IPS DF 4.7 (cell line): ENCODE measurements at regions not wholly inside any gene's neighbourhood (a gene's known extent, or its start where the extent isn't known, plus 50 kb on each side); places are given as distances from the start of the nearest gene placed in this dataset.

Source experiments
- DNase-seq: peaks from one replicate; pipeline ENCODE4 v3.0.0-alpha.2; 2013; ENCODE audit warnings: low spot score; ENCODE audit errors: extremely low read depth

- DNase-seq = no peak
These were observed 218.2 kb upstream of the FMR1 start for GRCh38 chrX:147693511-147693910.

- DNase-seq = peak; percentile 46
These were observed 212.7 kb upstream of the FMR1 start for GRCh38 chrX:147699061-147699460.

DNA sequence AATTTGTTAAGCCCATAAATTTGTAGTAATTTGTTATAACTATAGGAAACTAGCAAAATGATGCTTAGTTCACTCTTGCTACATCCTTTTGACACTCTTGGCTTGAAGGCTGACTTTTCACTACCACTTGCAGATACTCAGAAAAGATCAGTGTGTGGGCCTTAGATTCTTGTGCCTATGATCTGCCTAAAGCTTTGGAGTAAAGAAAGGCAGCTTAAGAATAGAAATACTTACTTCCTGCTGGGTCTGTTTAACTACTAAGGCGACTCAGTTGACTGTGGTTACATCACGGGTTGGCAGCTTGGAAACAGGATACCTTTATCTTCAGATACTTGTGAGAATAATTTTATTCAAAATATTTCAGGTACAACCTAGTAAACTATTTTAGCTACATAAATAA lies 201.4 kb upstream of the FMR1 start:
- DNase-seq = no peak

DNA sequence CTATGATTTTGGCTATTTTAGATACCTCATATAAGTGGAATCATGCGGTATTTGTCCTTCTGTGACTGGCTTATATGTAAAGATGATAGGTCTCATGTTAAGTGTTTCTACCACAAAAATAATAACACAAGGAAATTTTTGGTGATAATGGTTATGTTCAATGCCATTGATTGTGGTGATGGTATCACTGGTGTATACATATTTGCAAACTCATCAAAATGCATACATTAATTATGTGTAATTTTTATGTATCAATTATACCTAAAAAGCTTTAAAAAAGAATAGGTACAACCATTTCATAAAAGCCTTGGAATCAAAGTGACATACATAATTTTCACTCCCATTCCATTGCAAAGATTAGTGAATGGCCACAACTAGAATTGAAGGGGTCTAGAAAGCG lies 178.3 kb upstream of the FMR1 start:
- no peak for DNase-seq

GRCh38 chrX:147735364-147735763 lies 176.4 kb upstream of the FMR1 start:
- no peak for DNase-seq

DNA sequence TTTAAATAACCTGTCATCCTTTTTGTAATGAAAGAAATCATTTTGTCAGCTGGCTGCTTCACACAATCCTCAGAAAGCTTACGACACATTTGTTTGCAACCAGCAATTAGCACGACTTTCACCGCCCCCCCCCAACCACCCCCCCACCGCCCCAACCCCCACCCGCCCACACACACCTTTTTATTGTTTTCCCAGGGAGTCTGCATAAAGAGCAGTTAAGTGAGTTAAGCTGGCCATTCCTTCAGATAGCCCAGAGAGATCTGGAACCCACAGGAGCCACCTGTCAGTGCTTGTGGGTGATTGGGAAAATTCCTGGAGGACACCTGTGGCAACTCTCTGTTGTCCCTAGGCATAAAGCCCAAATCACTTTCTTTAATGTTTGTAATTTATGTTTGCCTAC lies 175.7 kb upstream of the FMR1 start:
- DNase-seq = no peak

GRCh38 chrX:147737690-147738089 lies 174.0 kb upstream of the FMR1 start:
- no peak for DNase-seq

DNA sequence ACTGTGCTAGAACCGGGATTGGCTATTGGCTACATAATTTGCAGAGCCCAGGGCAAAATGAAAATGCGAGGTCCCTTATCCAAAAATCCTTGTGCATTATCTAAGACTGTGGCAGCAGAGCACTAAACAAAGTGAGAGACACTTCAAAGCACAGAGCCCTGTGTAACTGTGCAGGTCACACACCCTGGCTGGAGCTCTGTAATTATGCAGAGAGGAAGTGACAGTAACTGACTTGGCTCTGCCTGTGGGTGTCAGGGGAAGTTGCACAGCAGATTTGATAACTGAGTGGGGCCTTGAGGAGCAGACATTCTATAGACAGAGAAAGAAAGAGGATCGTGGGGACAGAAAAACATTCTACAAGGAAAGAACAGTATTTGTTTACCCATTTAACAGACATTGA lies 173.5 kb upstream of the FMR1 start:
- DNase-seq = no peak

DNA sequence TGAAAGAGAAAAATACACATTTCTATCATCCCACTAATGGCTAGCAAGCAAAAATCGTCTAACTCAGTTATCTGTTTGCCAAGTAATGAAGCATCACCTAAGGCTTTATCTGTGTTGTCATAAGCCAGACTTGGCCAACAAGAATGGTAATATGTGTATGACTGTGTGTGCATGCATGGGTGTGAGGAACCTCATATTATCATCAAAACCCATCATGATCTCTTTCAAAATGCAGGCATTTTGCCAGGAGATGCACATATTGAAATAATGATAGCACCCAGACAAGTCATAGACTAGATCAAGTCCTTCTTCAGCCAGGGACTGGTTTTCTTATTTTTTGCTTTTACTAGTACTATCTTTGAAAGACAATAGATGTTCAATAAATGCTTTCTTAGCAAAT lies 172.5 kb upstream of the FMR1 start:
- no peak for DNase-seq

- DNase-seq = no peak
These were observed 169.9 kb upstream of the FMR1 start for GRCh38 chrX:147741776-147742175.

DNA sequence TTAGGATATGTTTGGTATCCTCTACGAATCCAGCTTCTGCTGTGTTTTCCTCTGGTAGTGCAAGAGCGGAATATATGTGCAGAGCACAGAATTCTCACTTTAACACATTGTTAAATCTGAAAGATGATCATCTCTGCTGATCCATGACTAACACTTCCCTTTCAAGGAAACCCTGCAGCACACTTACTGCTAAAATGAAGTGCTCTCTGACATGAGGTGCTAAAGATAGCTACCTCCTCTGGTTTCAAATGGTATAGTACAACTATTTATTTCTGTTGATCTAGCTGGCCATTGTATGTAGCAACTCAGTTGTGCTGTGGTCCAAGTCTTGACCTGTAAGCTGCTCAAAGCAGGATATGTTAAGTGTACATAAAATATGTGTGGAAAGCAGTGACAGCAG lies 162.4 kb upstream of the FMR1 start:
- DNase-seq = no peak

- no peak for DNase-seq
These were observed 154.0 kb upstream of the FMR1 start for GRCh38 chrX:147757750-147758149.

GRCh38 chrX:147763131-147763530 lies 148.6 kb upstream of the FMR1 start:
- DNase-seq = no peak

- DNase-seq = no peak
These were observed 146.9 kb upstream of the FMR1 start for GRCh38 chrX:147764868-147765267.

GRCh38 chrX:147770858-147771257 lies 140.9 kb upstream of the FMR1 start:
- DNase-seq = no peak

DNA sequence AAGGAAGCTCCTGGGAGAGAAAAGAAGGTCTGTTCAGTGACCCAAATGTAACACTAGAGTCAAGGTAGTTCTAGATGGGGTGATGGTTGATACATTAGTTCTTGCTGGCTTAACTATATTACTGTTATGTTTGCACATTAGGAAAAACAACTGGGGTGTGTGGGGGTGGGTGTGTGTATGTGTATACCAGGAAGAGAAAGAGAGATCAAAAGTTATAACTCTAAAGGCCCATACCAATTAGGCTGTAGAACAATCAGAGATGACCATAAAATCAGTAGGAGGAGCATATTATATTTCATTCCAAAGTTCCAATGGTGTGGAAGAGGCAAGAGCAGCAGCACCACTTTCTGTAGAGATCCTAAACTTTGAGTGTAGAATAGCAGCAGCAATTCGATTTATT lies 134.7 kb upstream of the FMR1 start:
- no peak for DNase-seq

- no peak for DNase-seq
These were observed 132.5 kb upstream of the FMR1 start for GRCh38 chrX:147779173-147779572.

- DNase-seq = no peak
These were observed 129.9 kb upstream of the FMR1 start for GRCh38 chrX:147781844-147782243.

GRCh38 chrX:147788641-147789350 lies 122.9 kb upstream of the FMR1 start:
- no peak for DNase-seq

DNA sequence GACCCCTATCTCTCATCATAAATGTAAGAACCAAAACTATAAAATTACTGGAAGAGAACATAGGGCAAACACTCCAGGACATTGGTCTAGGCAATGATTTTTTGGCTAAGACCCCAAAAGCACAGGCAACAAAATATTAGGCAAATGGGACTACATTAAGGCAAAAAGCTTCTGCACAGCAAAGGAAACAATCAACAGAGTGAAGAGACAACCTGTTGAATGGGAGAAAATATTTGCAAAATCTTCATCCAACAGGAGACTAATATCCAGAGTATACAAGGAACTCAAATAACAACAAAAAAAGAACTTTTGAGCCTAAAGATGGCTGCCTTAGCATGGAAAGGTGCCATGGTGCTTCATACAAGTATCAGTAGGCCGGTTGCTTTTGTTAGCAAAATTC lies 111.1 kb upstream of the FMR1 start:
- no peak for DNase-seq

GRCh38 chrX:147803948-147804347 lies 107.8 kb upstream of the FMR1 start:
- no peak for DNase-seq

DNA sequence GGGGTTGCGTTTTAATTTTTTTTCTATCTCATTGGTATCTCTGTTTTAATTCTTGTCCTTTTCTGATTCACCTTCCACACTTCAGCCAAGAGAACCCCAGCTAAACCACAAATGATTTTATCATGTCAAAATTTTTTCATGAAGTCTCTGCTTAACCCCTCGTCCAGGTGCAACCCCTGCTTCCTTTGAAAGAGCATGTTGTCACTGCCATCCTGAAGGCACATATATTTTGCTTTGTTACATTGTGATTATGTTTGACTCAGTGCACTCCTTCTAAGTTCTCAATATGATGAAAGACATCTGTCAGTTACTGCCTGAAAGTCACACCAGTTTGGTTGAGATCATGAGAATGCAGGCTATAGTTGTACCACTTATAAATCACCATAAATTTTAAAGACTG lies 99.9 kb upstream of the FMR1 start:
- no peak for DNase-seq

DNA sequence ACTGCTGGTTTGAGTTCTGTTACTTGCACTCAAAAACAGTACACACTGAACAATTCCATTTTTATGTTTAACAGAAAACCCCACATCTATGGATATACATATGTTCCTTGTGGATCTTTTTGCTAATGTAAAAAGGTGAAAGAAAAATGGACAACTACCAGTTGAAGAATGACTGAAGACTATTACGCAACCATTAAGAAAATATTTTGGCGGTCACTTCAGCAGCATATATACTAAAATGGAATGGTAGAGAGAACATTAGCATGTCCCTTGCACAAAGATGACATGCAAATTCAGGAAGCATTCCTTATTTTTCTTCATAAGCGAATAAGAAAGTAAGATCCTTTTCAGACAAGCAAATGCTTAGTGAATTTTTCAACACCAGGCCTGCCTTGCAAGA lies 84.6 kb upstream of the FMR1 start:
- DNase-seq = no peak

DNA sequence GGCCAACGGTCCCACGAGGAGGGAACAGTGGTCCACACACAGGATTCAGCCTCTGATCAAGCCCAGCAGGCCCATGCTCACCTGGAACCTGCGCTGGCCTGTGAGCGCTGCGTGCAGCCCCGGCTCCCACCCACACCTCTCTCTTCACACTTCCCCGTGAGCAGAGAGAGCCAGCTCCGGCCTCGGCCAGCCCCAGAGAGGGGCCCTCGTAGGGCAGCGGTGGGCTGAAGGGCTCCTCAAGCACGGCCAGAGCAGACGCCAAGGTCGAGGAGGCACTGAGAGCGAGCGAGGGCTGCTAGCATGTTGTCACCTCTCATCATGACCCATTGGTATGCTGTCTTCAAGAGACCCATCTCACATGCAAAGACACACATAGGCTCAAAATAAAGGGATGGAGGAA lies 83.0 kb upstream of the FMR1 start:
- no peak for DNase-seq
